Astrocyte of the cerebellum (primary cell): ENCODE measurements at regions not wholly inside any gene's neighbourhood (a gene's known extent, or its start where the extent isn't known, plus 50 kb on each side); places are given as distances from the start of the nearest gene placed in this dataset.

Experiments
- DNase-seq: peaks from one replicate; pipeline ENCODE4 v3.0.0-alpha.2; 2011; ENCODE audit warnings: low read depth
- H3K4me3 ChIP-seq: 2 replicates; pipeline ENCODE4 v1.5.1; 2011; ENCODE audit warnings: mild to moderate bottlenecking, low read depth, low read length, moderate library complexity
- in situ Hi-C: cut with HindIII; loops from 2 replicates; pipeline ENCODE4 v1.10.0; 2017; ENCODE audit warnings: low sequenced_read_pairs
- TF ChIP-seq, protein P1 (sequence below): IDR thresholded peaks from 2 replicates; pipeline ENCODE4 v1.5.1; 2012; ENCODE audit warnings: low read length, low read depth, moderate library complexity, mild to moderate bottlenecking; ENCODE audit errors: missing control alignments

DNA sequence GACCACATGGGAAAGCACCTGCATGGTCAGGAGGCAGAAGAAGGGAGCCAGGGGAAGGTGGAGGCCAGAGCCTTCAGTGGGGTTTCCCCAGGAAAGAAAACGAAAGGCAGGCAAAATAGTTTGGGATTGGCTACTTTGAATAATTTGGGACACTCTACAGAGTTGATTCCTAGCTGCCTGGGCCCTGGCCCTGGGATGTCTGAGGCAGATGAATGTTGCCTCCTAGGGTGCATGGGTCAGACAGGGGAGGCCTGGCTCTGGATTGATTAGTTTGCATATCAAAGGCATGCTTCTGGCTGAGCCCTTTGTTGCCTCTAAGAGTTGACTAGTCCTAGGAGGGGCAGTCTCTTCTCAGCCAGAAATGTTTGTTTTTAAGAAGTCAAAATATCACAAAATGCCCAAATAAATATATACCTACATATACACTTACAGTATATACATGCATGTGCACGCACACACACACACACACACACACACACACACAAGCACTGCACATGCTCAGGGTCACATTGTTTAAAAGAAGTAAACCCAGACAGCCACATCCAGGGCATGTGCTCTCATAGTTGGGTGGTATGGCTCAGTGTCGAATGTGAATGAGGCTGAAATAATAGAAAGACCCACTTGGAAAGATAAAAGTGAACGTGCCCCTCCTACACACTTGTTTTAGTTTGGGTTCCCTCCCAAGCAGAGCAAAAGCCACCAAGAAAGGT, 184.2 kb downstream of the GPAM start:
- TF ChIP-seq, protein P1, sequence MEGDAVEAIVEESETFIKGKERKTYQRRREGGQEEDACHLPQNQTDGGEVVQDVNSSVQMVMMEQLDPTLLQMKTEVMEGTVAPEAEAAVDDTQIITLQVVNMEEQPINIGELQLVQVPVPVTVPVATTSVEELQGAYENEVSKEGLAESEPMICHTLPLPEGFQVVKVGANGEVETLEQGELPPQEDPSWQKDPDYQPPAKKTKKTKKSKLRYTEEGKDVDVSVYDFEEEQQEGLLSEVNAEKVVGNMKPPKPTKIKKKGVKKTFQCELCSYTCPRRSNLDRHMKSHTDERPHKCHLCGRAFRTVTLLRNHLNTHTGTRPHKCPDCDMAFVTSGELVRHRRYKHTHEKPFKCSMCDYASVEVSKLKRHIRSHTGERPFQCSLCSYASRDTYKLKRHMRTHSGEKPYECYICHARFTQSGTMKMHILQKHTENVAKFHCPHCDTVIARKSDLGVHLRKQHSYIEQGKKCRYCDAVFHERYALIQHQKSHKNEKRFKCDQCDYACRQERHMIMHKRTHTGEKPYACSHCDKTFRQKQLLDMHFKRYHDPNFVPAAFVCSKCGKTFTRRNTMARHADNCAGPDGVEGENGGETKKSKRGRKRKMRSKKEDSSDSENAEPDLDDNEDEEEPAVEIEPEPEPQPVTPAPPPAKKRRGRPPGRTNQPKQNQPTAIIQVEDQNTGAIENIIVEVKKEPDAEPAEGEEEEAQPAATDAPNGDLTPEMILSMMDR, result no peak
- no peak for DNase-seq
- in situ Hi-C loops, result no loop called here
- no peak overlapping the region for H3K4me3 ChIP-seq

DNA sequence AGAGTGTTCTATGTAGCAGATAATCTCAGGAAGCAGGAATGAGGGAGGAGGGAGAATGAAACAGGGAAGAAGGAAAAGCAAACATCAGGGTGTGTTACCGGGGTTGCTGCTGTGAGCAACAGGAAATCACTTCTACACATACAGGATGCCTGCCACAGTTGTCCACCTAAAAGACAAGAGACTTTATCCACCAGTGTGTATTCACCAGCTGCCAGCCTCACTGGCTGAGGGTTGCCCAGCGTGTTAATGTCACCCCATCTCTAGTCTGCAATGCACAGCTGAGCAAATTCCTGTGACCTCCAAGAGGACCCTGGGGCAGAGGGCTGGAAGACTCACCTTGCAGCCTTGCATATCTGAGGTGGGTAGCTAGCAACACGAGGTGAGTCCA, 183.7 kb downstream of the GPAM start:
- in situ Hi-C loops, result no loop called here
- H3K4me3 ChIP-seq, result no peak overlapping the region
- DNase-seq, result no peak
- TF ChIP-seq, protein P1, result no peak

DNA sequence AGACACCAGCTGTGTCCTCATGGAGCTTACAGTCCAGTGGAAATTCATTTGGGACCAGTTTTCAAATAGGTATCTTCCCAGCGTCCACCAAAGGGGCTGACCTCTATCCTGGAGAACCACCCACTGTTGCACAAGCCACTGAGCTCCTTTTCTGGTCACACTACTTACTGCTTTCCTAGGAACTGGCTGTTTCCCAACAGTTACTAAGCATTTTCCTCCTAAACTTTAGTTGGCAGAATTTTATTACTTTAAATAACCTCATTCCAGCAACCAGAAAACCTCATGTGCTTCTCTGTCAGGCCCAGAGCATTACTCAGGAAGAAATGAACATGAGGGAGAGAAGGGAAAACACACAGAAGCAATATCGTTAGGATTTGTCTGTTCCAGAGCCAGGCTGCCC, 183.1 kb downstream of the GPAM start:
- in situ Hi-C loops, result no loop called here
- DNase-seq, result no peak
- TF ChIP-seq, protein P1, result no peak
- no peak overlapping the region for H3K4me3 ChIP-seq

DNA sequence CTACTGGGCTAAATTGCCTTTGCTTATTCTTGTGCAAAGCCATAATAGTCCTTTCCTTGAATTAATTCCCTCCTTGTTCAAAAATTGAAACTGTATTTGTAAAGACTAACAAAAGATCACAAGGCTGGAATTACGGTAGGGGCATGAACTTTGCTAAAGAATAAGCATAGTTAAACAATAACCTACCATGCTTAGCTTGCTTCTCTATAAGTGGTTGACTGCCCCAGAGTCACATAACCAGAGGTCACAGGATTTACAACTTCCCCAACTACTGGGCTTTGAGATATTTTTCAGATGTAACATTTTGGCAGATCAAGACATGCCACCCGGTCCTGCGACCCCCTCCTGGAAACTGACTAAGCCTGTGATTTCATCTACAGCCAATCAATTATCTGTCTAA, 181.4 kb downstream of the GPAM start:
- TF ChIP-seq, protein P1, result no peak
- no peak overlapping the region for H3K4me3 ChIP-seq
- in situ Hi-C loops, result no loop called here
- no peak for DNase-seq

DNA sequence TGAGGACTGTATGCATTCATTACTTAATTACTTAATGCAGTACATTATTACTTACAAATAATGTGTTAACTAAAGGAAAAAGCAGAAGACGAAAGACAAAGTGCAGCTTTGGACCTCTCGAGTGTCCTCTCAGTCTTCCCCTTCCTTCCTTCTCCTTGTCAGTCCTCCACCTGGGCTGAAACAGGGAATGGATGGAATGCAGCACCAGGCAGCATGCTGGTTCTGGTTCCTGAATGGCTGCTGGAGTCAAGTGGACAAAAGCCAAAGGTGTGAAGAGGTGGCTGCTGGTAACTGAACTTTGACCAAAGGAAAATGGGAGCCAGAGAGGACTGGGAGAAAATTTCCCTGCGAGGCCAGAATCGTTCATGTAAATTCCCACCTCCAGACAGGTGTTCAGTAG, 179.5 kb downstream of the GPAM start:
- in situ Hi-C loops, result no loop called here
- no peak for DNase-seq
- no peak overlapping the region for H3K4me3 ChIP-seq
- TF ChIP-seq, protein P1, result no peak

DNA sequence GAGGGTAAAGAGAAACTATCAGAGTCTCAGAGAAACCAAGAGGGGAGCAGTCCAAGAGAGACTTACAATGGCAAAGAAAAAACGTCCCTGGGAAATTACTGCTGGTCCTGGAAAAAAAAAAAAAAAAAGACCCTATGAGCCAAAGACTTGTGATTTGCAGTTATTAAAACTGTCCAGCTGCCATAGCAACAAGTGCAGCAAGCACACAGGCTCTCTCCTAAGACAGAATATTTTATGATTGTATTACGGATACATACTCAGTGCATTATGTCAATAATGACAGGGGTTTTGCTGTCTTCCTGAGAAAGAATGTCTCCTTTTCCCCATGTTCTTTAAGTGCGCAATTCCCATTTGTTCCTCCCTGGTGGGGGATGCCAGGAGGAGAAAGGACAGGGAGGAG, 178.5 kb downstream of the GPAM start:
- DNase-seq, result no peak
- TF ChIP-seq, protein P1, result no peak
- H3K4me3 ChIP-seq, result no peak overlapping the region
- in situ Hi-C loops, result no loop called here
